Activated CD8-positive, alpha-beta memory T cell treated with anti-CD3 and anti-CD28 coated beads, Interleukin-2, amount 50 U/mL, for 1 hour (primary cell): ENCODE measurements at regions not wholly inside any gene's neighbourhood (a gene's known extent, or its start where the extent isn't known, plus 50 kb on each side); places are given as distances from the start of the nearest gene placed in this dataset.

Source experiments
- DNase-seq: peaks from one replicate; pipeline ENCODE4 v3.0.0-alpha.2; 2020; ENCODE audit errors: extremely low read depth

DNA sequence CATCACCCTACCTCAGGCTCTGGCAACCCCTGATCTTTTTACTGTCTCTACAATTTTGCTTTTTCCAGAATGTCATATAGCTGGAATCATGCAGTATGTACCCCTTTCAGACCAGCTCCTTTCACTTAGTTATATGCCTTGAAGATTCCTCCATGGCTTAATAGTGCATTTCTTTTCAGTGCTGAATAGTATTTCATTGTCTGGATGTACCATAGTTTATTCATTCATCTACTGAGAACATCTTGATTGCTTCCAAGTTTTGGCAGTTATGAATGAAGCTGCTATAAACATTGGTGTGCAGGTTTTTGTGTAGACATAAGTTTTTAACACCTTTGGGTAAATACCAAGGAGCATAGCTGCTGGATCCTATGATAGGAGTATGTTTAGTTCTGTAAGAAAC, 50.8 kb upstream of the ANP32A start:
- DNase-seq = no peak

DNA sequence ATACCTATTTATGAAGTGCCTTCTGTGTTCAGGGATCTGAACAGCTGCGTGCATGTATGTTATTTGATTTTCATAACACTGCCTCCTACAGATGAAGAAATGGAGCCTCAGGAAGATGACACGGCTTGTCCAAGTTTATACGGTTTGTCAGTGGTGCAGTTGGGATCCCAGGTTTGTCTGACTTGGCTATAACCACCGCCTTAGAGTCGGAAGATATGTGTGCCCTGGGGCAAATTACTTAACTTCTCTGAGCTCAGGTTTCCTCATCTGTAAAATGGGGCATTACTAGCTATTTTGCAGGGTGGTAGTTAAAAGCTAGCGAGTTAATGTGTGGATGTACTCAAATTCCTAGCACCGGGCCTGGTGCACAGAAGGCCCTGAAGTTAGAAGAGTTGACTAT, 54.1 kb upstream of the ANP32A start:
- no peak for DNase-seq

- peak; percentile 82 for DNase-seq
Observed at GRCh38 chr15:68875377-68876116, 54.8 kb upstream of the SPESP1 start.

GRCh38 chr15:68877626-68878025, 52.7 kb upstream of the SPESP1 start:
- DNase-seq = no peak

- DNase-seq = no peak
Observed at GRCh38 chr15:68880382-68880781, 49.9 kb upstream of the SPESP1 start.
